GM19455 (cell line): ENCODE measurements at regions not wholly inside any gene's neighbourhood (a gene's known extent, or its start where the extent isn't known, plus 50 kb on each side); places are given as distances from the start of the nearest gene placed in this dataset.
A peak's percentile ranks its signal among the peaks of the same experiment; 100 is the strongest.
"Not testable (repeated sequence)": the region's sequence is repeated elsewhere in the genome, so short reads cannot be mapped to it uniquely, and the experiment has no call there.

Experiments
- ATAC-seq: cut with Tn5 transposase; IDR thresholded peaks from one replicate; pipeline ENCODE4 v1.9.1; 2021; ENCODE audit not compliant: unreplicated experiment

GRCh38 chr2:36302911-36303310 lies 52.7 kb upstream of the CRIM1 start:
- ATAC-seq: no peak

- ATAC-seq: no peak
Observed at GRCh38 chr2:36301843-36302242, 53.7 kb upstream of the CRIM1 start.

GRCh38 chr2:36300697-36301096 lies 54.9 kb upstream of the CRIM1 start:
- no peak for ATAC-seq

- ATAC-seq: no peak
Observed at GRCh38 chr2:36296798-36297197, 58.8 kb upstream of the CRIM1 start.

GRCh38 chr2:36294316-36294721 lies 61.3 kb upstream of the CRIM1 start:
- no peak for ATAC-seq

- no peak for ATAC-seq
Observed at GRCh38 chr2:36290306-36290856, 65.2 kb upstream of the CRIM1 start.

GRCh38 chr2:36289731-36290130 lies 65.8 kb upstream of the CRIM1 start:
- no peak for ATAC-seq

- ATAC-seq: no peak
Observed at GRCh38 chr2:36287363-36288275, 68.0 kb upstream of the CRIM1 start.

GRCh38 chr2:36279506-36279905 lies 76.1 kb upstream of the CRIM1 start:
- not testable (repeated sequence) for ATAC-seq

GRCh38 chr2:36277881-36278523 lies 77.6 kb upstream of the CRIM1 start:
- no peak for ATAC-seq

GRCh38 chr2:36277146-36277808 lies 78.3 kb upstream of the CRIM1 start:
- ATAC-seq: no peak

GRCh38 chr2:36271266-36271665 lies 84.3 kb upstream of the CRIM1 start:
- ATAC-seq: no peak

GRCh38 chr2:36270758-36271157 lies 84.8 kb upstream of the CRIM1 start:
- ATAC-seq: no peak

- no peak for ATAC-seq
Observed at GRCh38 chr2:36267194-36267593, 88.4 kb upstream of the CRIM1 start.

GRCh38 chr2:36266536-36267121 lies 88.9 kb upstream of the CRIM1 start:
- no peak for ATAC-seq

GRCh38 chr2:36262581-36262980 lies 93.0 kb upstream of the CRIM1 start:
- ATAC-seq: no peak

GRCh38 chr2:36255863-36256262 lies 99.7 kb upstream of the CRIM1 start:
- no peak for ATAC-seq

- no peak for ATAC-seq
Observed at GRCh38 chr2:36253086-36253485, 102.5 kb upstream of the CRIM1 start.

- ATAC-seq: peak; percentile 90
Observed at GRCh38 chr2:36246320-36246990, 109.1 kb upstream of the CRIM1 start.

GRCh38 chr2:36245651-36246050 lies 109.9 kb upstream of the CRIM1 start:
- ATAC-seq: no peak

GRCh38 chr2:36238106-36238505 lies 117.5 kb upstream of the CRIM1 start:
- ATAC-seq: no peak
